ENCODE measurements at regions not wholly inside any gene's neighbourhood (a gene's known extent, or its start where the extent isn't known, plus 50 kb on each side); places are given as distances from the start of the nearest gene placed in this dataset.

DNA sequence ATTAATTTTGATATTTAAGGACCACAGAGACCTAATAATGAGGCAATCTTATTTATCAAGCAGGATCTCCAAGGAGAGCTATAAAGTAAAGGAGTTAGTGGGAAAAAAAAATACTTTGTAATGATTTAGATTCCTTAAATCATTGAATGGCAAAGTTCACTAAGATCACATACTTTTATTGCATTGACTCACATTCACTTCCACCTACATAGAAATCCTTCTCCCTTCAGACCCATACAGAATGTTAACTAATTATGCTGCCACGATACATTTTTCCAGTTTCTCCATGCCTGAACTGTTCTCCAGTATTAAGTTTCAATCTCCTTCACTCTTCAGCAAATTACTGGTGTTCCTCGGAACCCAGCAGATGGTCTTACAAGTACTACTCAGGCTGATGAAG lies 388.7 kb downstream of the EFNA5 start:
- dilution Hi-C loops (cut with MboI; ENCODE audit: extremely low pct_ligation_motif_present, low sequenced_read_pairs) (no loop called here), intact Hi-C loops (cut with micrococcal nuclease) (no loop called here)
- Histone ChIP-seq H3K9me1 (replicated peaks; ENCODE audit: control insufficient read depth, extremely low read depth, insufficient read depth, low read length) (no peaks in the 10 kb centered on the region), H3K79me2 (ENCODE audit: control insufficient read depth, insufficient read depth, low read length) (no peaks in the 10 kb centered on the region), H3K9me3 (replicated peaks; ENCODE audit: control insufficient read depth, insufficient read depth, low read length) (no peaks in the 10 kb centered on the region), H4K20me1 (replicated peaks; ENCODE audit: control insufficient read depth, extremely low read depth, insufficient read depth, low read length) (no peaks in the 10 kb centered on the region), H3K27ac (ENCODE audit: insufficient read depth, low read depth, low read length) (no peak overlapping the region), H3K27me3 (ENCODE audit: control insufficient read depth in 2 of 2, insufficient read depth in 2 of 2, low read length in 2 of 2) (no peaks in the 10 kb centered on the region), H3K36me3 (ENCODE audit: control insufficient read depth in 2 of 2, extremely low read depth in 1 of 2, insufficient read depth in 2 of 2, low read length in 2 of 2) (no peaks in the 10 kb centered on the region), H3K9ac (replicated peaks; ENCODE audit: extremely low read depth, insufficient read depth, low read length) (no peak overlapping the region), H2AFZ (ENCODE audit: low read depth, low read length) (no peak overlapping the region), H3K4me3 (replicated peaks in 1 of 3; ENCODE audit: insufficient read depth in 1 of 3, low read depth in 1 of 3, low read length in 3 of 3) (no peak overlapping the region), H3K4me2 (ENCODE audit: insufficient read depth, low read length) (no peak overlapping the region), H3K4me1 (ENCODE audit: control insufficient read depth, extremely low read depth, insufficient read depth, low read length) (peaks cover 5% of the 10 kb centered on the region)
- TF ChIP-seq POLR2AphosphoS5 (IDR thresholded peaks at IDR 0.05; ENCODE audit: insufficient read depth, low read depth, low read length) (no peak), FOS (IDR thresholded peaks at IDR 0.05; ENCODE audit: borderline replicate concordance, insufficient read depth, low read length) (peak; percentile 51), JUN (IDR thresholded peaks at IDR 0.05; ENCODE audit: borderline replicate concordance, insufficient read depth, insufficient read length, low read depth) (peak; percentile 46)
- peak; percentile 74 for DNase-seq (ENCODE audit: low read depth, low spot score)
- no TSS peak for BruUV-seq (replicated peaks)
- POLR2A ChIA-PET: no interaction called here
- peak; percentile 81 for FAIRE-seq
- CTCF ChIA-PET: interaction anchor here (0.9 to 1.0 kb wide), 2 partner anchors 13 to 290 kb away, joined by 3 to 4 read pairs; no protein-coding TSS in a partner anchor

DNA sequence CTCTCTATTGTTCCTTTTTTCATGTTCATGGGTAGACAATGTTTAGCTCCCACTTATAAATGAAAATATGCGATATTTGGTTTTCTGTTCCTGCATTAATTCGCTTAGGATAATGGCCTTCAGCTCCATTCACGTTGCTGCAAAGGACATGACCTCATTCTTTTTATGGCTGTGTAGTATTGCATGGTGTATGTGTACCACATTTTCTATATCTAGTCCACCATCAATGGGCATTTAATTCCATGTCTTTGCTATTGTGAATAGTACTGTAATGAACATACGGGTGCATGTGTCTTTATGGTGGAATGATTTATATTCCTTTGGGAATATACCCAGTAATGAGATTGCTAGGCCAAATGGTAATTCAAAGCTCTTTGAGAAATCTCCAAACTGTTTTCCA lies 392.0 kb downstream of the EFNA5 start:
- H3K79me2 ChIP-seq (ENCODE audit: control insufficient read depth, insufficient read depth, low read length): no peaks in the 10 kb centered on the region
- ChIA-PET CTCF (no interaction called here), POLR2A (no interaction called here)
- H3K9ac ChIP-seq (replicated peaks; ENCODE audit: extremely low read depth, insufficient read depth, low read length): no peak overlapping the region
- no peak overlapping the region for H3K27ac ChIP-seq (ENCODE audit: insufficient read depth, low read depth, low read length)
- no peak overlapping the region for H3K4me3 ChIP-seq (replicated peaks in 1 of 3; ENCODE audit: insufficient read depth in 1 of 3, low read depth in 1 of 3, low read length in 3 of 3)
- dilution Hi-C loops (cut with MboI; ENCODE audit: extremely low pct_ligation_motif_present, low sequenced_read_pairs): no loop called here
- TF ChIP-seq POLR2AphosphoS5 (IDR thresholded peaks at IDR 0.05; ENCODE audit: insufficient read depth, low read depth, low read length) (no peak), JUN (IDR thresholded peaks at IDR 0.05; ENCODE audit: borderline replicate concordance, insufficient read depth, insufficient read length, low read depth) (no peak), MAX (IDR thresholded peaks at IDR 0.05; ENCODE audit: insufficient read depth, insufficient read length) (no peak), GATA2 (IDR thresholded peaks at IDR 0.05; ENCODE audit: insufficient read depth, insufficient read length, low read depth, low read length) (no peak), EZH2 (IDR thresholded peaks at IDR 0.05; ENCODE audit: borderline replicate concordance, low read depth, low read length, severe bottlenecking) (no peak), MYC (IDR thresholded peaks at IDR 0.05; ENCODE audit: low read depth, low read length) (no peak), FOS (IDR thresholded peaks at IDR 0.05; ENCODE audit: borderline replicate concordance, insufficient read depth, low read length) (no peak), POLR2A (IDR thresholded peaks at IDR 0.05; ENCODE audit: low read depth, low read length) (no peak)
- TF ChIP-seq, protein P1, sequence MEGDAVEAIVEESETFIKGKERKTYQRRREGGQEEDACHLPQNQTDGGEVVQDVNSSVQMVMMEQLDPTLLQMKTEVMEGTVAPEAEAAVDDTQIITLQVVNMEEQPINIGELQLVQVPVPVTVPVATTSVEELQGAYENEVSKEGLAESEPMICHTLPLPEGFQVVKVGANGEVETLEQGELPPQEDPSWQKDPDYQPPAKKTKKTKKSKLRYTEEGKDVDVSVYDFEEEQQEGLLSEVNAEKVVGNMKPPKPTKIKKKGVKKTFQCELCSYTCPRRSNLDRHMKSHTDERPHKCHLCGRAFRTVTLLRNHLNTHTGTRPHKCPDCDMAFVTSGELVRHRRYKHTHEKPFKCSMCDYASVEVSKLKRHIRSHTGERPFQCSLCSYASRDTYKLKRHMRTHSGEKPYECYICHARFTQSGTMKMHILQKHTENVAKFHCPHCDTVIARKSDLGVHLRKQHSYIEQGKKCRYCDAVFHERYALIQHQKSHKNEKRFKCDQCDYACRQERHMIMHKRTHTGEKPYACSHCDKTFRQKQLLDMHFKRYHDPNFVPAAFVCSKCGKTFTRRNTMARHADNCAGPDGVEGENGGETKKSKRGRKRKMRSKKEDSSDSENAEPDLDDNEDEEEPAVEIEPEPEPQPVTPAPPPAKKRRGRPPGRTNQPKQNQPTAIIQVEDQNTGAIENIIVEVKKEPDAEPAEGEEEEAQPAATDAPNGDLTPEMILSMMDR (IDR thresholded peaks at IDR 0.05; ENCODE audit: extremely low read depth in 1 of 2, insufficient read depth in 1 of 2, low read depth in 1 of 2, low read length in 2 of 2): no peak
- no TSS peak for BruUV-seq (replicated peaks)
- no peaks in the 10 kb centered on the region for H3K9me1 ChIP-seq (replicated peaks; ENCODE audit: control insufficient read depth, extremely low read depth, insufficient read depth, low read length)
- FAIRE-seq: no peak
- H3K36me3 ChIP-seq (ENCODE audit: control insufficient read depth in 2 of 2, extremely low read depth in 1 of 2, insufficient read depth in 2 of 2, low read length in 2 of 2): no peaks in the 10 kb centered on the region
- H4K20me1 ChIP-seq (replicated peaks; ENCODE audit: control insufficient read depth, extremely low read depth, insufficient read depth, low read length): no peaks in the 10 kb centered on the region
- no peak overlapping the region for H3K4me2 ChIP-seq (ENCODE audit: insufficient read depth, low read length)
- H3K4me1 ChIP-seq (ENCODE audit: control insufficient read depth, extremely low read depth, insufficient read depth, low read length): peaks cover 5% of the 10 kb centered on the region
- intact Hi-C loops (cut with micrococcal nuclease): no loop called here
- no peaks in the 10 kb centered on the region for H3K27me3 ChIP-seq (ENCODE audit: control insufficient read depth in 2 of 2, insufficient read depth in 2 of 2, low read length in 2 of 2)
- DNase-seq (ENCODE audit: low read depth, low spot score): no peak
- H2AFZ ChIP-seq (ENCODE audit: low read depth, low read length): no peak overlapping the region
- no peaks in the 10 kb centered on the region for H3K9me3 ChIP-seq (replicated peaks; ENCODE audit: control insufficient read depth, insufficient read depth, low read length)

Data from endothelial cell of umbilical vein (primary cell).